DOHH2 (cell line): ENCODE measurements at regions not wholly inside any gene's neighbourhood (a gene's known extent, or its start where the extent isn't known, plus 50 kb on each side); places are given as distances from the start of the nearest gene placed in this dataset.

Source experiments
- EZH2phosphoT487 ChIP-seq: fragments of 200-600 bp; sonication (generic); IDR thresholded peaks from 2 replicates; pipeline ENCODE4 v1.6.1; 2017; ENCODE audit warnings: borderline replicate concordance, mild to moderate bottlenecking, antibody characterized with exemption, low read length, moderate library complexity, mixed read lengths
- TF ChIP-seq, protein P1 (sequence below): fragments of 200-600 bp; sonication (generic); IDR thresholded peaks from one replicate; pipeline ENCODE4 v1.5.1; 2014; ENCODE audit warnings: antibody characterized with exemption, mild to moderate bottlenecking, low read depth, low read length; ENCODE audit not compliant: poor library complexity, severe bottlenecking

DNA sequence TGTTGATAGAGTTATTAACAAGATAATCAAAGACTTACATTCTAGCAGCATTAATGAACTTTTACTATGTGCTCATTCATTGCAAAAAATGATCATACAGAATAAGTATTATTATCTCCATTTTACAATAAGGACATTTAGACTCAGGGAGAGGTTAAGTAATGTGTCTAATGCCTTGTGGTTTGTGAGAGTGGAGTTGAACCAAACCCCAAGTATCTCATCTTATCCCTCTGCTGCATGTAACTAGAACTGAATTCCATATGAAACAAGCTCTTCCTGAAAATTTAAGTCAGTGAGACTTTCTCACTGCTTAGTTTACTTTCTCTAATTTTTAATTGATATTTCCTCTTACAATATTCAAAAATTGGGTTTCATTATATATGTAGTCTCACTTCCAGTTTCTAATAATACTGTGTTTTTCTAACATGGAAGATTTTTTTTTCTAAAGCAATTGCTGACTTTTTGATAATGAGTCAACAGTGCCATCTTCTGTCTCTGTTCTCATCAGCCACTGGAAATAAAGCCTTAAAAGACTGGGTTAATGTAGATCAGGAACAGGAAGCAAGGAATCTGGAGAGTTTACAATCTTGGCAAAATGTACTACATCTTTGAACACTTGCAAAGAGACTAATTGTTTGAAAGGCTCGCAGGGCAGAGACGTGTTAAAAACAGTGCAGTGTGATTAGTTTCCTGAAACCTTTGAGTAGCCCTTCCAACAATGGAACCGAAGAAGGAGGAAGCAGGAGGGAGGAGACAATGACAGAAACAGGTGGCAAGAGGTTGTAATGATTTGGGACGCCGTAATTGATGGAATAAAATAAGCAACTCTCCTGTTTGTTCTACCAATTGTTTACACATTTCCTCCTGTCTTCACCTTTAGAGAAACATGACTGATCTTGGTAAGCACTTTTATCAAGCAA lies 567.6 kb downstream of the MRPL39 start:
- TF ChIP-seq, protein P1, sequence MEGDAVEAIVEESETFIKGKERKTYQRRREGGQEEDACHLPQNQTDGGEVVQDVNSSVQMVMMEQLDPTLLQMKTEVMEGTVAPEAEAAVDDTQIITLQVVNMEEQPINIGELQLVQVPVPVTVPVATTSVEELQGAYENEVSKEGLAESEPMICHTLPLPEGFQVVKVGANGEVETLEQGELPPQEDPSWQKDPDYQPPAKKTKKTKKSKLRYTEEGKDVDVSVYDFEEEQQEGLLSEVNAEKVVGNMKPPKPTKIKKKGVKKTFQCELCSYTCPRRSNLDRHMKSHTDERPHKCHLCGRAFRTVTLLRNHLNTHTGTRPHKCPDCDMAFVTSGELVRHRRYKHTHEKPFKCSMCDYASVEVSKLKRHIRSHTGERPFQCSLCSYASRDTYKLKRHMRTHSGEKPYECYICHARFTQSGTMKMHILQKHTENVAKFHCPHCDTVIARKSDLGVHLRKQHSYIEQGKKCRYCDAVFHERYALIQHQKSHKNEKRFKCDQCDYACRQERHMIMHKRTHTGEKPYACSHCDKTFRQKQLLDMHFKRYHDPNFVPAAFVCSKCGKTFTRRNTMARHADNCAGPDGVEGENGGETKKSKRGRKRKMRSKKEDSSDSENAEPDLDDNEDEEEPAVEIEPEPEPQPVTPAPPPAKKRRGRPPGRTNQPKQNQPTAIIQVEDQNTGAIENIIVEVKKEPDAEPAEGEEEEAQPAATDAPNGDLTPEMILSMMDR = peak; percentile 63
- TF ChIP-seq EZH2phosphoT487 = no peak
